SHP77 (cell line): ENCODE measurements at regions not wholly inside any gene's neighbourhood (a gene's known extent, or its start where the extent isn't known, plus 50 kb on each side); places are given as distances from the start of the nearest gene placed in this dataset.

Source experiments
- DNase-seq, 2 experiments: peaks; one replicate each; lab custom pipeline; 2025; lab: John Stamatoyannopoulos, UW

DNA sequence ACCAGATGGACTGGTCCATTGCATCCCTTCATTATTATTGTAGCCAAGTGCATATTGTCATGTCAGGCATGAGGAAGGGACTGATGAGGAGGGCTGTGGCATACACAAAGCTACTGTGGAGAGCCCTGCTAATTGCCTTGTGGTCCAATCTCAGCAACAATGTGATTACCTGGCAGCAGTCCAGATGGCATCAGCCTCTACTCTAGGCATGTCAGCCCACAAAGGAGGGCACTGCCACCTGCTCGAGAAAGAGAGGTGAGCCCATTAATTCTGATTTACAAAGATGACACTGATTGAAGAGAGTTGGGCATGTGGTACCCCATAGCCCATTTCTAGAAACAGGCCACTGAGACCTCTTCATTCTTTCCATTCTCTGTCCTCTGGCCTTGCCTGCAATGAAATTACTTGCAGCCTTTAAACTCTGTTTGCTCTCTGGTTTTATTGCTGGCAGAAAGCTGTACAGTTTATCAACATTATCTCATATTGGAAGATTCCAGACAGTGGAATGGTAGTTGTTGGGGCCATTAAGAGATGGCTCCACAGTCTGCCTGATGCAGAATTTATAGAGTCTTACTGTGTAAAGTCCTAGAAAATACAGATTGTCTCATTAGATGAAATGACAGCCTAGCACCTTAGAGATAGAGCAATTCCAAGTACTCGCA is 307.7 kb downstream of the ARPP21 start:
- peak; percentile 23 to 39 for DNase-seq

DNA sequence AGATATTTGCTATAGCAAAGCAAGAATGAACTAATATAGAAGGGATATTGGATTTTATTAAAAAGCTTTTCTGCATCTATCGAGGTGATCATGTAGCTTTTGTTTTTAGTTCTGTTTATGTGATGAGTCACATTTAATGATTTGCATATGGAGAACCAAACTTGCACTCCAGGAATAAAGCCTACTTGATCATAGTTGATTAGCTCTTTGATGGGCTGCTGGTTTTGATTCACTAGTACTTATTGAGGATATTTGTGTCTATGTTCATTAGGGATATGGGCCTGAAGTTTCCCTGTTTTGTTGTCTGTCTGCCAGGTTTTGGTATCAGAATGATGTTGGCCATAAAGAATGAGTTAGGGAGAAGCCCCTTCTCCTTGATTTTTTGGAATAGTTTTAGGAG is 310.7 kb downstream of the ARPP21 start:
- DNase-seq, result no peak

DNA sequence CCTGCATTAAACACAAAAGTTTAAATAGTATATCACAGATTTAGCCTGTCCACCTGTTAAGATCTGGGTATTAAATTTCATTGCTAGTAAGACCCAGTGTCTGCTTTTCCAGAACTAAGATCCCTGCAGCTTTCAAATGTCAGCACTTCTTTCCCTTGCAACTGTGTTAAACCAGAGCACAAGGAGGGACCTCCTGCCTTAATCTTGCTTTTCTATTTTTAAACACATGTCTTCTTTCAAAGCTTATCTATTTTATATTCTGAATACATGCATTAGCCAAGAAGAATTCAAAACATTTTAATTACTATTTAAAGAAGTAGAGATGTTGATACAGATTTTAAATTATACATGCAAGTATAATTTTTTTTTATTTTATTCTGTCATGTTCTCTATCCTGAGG is 315.1 kb downstream of the ARPP21 start:
- DNase-seq, result no peak

DNA sequence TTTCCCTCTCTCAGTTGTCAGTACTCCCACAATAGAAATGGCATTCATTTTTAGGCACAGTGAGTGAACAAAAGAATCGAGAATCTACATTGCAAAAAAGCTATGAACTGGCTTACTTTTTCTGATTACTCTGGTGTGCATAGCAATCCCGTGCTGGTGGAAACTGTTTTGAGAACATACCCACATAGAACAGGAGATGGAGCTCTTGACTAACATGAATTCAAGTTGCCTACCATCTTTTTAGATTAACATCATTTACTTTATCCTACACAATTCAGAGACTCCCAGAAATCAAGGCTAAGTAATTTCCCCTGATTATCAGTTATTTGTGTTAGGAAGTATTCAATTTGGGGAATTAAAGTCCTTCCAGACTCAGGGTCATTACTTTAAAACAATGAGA is 326.6 kb downstream of the ARPP21 start:
- DNase-seq, result peak in 1 of 2 experiments; percentile 23

DNA sequence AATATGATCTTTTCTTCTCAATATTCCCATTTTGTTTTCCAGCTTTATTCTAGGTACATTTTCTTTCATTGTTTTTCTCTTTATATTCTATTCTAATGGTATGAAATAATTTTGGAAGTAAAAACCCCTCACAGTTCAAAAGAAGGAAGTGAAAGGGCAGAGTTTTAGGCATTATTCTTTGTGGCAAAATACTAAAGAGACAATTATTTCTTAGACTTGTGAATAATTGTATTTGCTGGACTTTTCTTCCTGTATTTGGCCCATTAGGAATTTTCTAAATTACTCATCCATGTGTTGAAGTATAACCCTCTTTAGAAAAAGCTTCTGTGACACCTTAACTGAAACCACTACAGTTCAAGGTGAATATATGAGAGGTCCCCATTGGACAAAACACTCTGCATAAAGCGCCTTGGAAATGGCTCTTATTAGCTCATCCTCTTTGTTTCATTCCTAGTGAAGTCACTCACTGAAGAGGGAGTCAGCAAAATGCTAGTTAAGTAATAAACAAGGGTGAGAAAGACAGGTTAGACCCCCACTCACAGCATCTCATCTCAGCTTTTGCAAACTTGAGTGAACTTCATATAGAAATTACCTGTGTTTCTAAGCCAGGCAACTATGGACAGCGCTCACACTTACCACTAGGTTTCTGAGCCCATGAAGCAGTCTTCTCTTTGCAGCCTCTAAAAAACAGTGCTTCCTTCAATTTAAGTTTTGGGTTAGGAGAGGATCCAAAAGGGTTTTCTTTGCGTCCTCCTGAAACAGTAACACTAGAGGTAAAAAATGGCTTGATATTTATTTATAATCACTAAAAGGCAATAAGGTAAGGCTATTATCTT is 327.5 kb downstream of the ARPP21 start:
- no peak for DNase-seq

DNA sequence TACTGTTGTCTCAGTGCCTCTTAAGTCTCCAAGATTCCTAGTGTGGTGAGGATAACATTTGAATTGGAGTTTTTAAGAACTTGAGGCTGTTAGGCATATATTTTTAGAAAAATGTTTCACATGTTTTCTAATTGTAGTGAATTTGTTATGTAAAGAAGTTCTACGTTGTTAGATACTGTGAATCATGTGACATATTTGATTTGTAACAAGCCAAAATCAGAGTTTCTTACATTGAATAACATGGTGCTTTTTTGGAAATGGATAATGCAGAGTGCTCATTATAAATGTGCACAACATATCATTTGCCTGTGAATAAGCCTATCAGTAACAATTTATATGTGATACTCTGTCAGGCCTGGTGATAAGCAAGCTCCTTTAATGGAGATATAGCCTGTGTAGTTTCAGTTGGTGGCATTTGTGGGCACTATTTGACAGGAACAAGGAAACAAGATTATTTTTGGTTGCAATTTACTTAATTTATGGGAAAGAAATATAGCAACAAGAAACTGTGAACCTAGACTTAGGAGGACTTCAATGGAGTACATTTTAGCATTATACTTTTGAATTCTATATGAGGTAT is 328.8 kb downstream of the ARPP21 start:
- DNase-seq, result no peak

DNA sequence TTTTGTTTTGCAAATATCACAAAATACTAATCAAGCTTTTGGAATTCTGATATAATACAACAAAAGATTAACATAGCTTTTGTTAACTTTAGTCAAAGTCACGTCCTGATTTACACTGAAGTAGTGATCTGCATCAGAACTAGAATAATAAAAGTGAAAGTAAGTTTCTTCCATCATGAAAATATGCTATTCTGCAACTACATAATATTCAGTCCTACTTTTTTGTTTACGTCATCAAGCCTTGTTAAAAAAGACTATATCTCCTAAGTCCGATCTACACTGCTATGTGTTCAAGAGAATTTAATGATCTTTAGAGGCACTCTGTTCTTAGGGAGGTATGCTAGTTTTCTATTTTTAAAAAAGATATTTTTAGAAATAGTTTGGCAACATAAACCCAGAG is 330.1 kb downstream of the ARPP21 start:
- DNase-seq, result no peak

DNA sequence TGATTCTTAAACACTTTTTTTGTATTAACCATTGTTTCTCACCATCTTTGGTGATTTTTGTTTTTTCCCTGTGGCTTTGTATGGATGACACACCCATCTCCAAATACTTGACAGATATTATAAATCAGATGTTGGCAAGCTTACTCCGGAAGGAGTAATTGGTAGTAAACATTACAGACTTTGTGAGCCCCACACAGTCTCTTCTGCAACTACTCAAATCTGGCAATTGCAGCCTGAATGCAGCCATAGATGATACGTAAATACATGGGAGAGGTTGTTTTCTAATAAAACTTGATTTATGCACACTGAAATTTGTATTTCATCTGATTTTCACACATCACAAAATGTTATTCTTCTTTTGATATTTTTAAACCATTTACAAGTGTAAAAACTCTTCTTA is 331.5 kb downstream of the ARPP21 start:
- no peak for DNase-seq

DNA sequence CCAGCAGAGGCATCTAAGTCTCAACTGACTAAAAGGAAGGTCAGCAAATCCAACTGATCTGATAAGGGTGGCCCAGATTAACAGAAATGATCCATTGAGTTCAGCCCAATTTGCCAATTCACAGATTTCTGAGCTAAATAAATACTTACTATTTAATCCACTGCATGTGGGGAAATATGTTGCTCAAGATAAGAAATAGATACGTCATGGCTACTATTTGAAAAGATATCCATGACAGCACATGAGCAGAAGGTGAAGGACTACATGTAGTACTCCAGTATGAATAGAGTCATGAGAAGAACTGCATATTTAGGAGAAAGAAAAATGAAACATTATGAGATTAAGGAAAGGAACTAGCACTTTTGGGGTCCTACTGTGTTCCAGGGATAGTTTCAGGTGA is 332.4 kb downstream of the ARPP21 start:
- no peak for DNase-seq

DNA sequence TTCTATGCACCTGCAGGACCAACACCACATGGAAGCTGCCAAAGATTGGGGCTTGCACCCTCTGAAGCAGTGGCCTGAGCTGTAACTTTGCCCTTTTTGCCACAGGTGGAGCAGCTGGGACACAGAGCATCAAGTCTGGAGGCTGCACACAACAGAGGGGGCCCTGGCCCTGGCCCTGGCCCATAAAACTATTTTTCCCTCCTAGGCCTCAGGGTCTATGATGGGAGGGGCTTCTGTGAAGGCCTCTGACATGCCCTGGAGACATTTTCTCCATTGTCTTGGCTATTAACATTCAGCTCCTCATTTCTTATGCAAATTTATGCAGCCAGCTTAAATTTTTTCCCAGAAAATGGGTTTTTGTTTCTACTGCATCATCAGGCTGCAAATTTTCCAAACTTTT is 335.5 kb downstream of the ARPP21 start:
- no peak for DNase-seq

DNA sequence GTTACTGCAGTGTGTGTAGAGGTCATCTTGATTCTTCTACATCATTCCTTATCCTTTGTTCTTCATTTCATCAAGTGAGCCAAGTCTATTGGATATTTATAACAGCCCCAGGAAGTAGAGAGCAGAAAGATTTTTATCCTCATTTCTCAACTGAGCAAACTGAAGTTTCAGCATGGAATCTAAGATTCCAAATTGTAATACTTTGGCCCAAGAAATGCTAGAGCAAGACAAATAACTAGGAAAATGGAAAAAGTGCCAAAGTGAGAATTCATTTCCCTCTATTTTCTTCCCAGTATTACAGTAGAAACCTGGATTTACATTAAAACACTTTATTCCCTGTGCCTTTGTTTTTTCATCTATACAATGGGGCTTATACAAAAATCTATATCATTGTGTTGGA is 346.8 kb downstream of the ARPP21 start:
- no peak for DNase-seq

DNA sequence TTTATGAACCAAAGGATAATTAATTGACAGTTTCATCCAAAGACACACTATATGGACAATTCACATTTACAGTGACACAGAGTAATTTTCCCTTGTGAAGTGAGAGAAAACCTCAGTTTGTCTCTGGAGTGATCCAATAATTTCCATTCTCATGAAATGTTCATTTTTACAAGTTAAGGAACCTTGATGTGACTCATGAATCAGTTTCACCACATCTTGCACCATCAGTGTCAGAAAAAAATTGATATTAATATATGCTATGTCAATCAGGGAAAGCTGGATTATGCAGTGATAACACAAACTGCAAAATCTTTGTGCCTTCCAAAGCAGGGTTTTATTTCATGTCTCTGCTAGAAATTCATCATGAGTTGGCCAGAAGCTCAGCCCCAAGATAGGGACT is 348.1 kb downstream of the ARPP21 start:
- no peak for DNase-seq

DNA sequence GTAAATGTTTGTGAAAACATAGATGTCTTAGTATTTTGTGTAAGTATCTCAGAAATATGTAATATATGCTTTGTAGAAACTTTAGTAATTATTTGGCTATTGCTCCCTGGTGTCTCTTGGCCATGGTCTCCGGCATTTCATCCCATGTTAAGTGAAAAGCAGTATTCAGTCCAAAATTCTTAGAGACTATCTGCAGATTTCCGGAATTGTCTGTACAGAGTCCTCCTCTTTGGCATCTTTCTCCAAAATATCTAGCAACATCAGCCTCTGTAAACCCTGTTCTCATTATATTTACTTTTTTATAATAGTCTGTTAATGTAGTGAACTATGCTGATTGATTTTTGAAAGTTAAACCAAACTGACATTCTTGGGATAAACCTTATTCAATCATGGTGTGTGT is 352.7 kb downstream of the ARPP21 start:
- no peak for DNase-seq

DNA sequence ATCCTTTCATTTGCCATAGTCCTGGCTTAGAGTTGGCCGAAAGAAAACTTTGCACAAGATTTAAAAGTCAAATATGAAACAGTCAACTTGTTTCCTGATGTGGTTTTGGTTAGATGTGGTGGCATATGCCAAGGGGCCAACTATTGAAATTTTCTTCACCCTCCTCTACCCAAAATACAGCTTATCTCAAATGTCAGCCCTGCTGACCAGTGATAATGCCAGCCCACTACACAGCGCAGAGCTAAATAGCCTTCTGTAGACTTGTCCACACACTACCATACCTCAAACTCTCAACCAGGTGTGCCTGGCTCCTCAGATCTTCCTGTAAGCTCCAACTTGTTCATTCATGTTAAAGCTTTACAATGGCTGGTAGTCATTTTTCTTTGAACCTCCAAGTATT is 368.5 kb upstream of the STAC start:
- no peak for DNase-seq

DNA sequence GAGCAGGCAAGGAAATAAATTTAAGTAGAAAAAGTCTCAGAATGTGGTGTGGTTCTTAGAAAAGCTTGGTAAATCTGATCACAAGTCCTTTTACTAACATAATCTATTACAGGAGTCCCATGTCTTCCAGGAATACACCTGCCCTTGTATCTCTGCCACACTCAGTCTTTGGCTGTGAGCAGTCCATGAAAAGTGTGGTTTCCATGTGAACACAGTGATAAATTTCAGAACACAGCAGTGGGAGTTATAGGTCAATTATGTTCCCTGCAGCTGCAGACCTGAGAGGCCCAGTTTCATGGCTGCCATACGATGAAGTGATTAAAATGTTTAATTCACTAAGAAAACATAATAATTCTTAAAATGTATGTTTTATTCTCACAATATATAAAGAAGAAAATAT is 366.9 kb upstream of the STAC start:
- no peak for DNase-seq

DNA sequence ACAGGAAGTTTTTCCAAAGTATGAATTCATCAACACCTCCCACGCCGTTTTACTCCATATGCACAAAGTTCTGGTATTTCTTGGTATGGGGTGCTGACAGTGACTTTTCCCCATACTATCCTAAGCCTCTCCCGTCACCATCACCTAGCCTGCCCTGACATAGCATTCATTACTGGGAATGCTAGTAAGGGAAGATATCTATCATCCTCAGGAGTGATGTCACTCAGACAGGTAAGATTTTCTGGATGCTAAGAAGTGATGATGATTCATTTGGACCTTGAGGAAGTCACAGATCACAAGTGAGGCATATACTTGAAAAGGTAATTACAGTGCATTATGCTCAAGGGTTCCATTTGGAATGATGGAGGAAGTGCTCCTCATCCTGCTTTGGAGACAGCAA is 355.1 kb upstream of the STAC start:
- DNase-seq, result no peak

DNA sequence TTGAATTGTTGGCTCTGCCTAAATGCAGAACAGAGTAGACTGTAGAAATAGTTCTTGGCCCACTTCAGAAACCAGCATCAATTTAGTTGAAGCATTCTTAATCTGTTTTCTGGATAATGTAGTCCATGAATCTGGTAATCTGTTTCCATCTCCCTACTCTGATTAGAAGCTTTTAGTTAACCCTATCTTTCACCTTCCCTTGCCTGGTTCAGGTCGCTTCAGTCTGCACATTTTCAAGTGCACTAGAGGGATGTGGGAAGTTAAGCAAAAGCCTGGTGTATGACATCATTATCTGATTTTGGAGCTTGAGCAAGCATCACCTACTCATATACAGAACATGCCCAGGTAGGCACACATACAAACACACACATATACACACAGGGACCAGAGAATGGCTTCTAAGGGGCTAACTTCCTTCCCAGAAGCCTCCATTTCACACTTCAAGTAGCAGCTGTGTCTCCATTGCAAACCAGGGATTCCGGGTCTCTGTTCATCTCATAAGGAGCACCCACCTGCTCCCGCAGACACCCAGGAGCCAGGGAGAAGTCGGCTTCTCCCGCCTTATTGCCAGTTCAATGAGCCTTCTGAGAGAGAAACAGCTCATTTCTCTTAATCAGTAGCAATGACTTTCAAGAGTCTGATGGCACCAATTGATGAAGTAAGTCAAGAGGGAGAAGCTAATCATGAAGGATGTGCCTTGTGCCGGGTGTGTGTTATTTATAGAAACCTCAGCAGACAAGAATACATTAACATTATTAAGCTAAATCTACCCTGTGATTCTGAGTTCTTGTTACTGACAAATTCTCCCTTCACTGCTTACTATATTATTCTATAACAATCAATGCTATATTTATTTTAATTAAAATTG is 347.9 kb upstream of the STAC start:
- DNase-seq, result no peak

DNA sequence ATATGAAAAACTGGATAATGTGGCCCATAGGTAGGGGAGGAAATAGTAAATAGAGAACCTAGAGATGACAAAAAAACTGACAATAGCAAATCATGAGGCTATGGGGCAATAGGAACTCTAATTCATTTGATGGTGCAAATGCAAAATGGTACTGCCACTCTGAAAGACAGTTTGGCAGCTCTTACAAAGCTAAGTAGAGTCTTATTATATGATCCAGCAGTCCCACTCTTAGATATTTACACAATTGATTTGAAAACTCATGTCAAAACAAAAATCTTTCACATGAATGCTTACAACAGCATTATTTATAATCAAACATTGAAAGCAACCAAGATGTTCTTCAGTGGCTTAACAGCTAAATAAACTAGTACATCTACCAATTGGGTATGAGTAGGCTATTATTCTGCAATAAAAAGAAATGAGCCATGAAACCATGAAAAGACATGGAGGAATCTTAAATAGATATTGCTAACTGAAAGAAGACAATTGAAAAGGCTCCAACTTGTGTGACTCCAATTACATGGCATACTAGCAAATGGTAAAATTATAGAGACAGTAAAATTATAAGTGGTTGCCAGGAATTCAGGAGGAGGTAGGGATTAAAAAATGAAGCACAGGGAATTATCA is 321.8 kb upstream of the STAC start:
- no peak for DNase-seq

DNA sequence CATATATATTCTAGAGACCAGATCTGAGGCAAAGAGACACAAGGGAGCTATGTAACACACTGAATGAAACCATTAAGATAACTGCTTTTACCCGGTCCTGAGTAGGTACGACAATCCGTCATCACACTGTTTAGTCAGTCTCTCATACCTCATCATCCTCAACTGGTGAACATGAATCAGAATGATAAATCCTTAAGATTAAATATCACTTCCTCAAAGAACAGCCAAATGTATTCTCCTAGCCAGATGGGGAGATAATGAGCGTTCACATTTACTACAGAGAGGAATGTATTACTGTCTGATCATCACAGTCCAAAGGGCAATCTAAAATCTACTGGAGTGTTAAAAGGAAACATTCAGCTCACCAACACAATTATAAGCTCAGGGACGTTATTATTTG is 319.4 kb upstream of the STAC start:
- no peak for DNase-seq

DNA sequence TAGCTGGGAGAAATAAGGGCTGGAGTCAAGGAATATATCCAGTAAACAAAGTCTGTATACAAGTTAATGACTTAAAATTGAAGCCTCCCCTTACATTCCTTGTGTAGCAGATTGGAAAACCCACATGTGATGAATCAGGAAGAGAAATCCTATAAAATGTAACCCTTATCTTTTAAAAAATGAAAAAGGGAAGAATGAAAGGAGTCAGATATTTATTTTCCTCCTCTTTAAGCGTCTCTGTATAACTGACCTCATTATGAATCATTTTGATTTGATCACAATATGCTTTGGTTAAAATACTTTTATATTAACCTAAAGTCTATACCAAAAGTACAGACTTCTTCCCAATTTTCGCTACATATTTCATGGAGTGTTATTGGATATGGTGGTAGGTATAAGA is 316.3 kb upstream of the STAC start:
- DNase-seq, result no peak

DNA sequence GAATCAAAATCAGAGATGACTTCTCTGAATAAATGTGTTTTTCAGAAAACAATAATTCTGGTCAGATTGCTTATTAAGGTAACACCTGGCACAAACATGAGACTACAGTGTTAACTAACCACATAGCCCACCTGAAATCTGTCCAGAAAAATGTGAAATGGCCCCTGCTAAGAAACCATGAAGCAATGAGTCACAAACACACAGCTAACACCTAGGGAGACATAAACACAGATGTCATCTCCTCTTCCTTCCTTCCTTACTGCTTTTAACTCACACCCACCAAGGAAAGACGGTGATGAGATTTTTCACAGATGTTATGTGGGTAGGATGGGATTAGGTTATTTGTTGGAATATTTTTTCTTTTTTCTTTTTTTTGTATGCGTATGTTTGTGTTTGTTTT is 315.0 kb upstream of the STAC start:
- DNase-seq, result no peak

DNA sequence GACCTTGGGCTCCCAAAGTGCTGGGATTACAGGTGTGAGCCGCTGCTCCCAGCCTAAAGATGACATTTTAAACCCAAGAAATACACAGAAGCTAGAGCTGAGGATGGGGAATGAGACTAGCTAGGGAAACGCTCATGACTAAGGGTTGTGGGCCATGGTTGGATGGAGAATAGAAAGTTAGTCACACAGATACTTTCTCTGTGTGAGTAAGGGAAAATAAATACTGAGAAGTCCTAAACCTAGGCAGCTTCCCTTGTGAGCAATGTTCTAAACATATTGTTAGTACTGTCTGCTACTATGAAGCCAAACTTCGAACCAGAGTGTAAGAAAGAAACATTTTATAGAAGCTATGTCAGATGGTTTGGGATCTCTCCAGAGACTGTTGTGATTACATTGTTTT is 304.8 kb upstream of the STAC start:
- DNase-seq, result no peak
